Astrocyte (in vitro differentiated cells and primary cell): ENCODE measurements at regions not wholly inside any gene's neighbourhood (a gene's known extent, or its start where the extent isn't known, plus 50 kb on each side); places are given as distances from the start of the nearest gene placed in this dataset.

Experiments used
- CTCF ChIP-seq: IDR thresholded peaks from 2 replicates; pipeline ENCODE4 v1.5.1; 2011; ENCODE audit warnings: low read depth, mild to moderate bottlenecking, inconsistent platforms, low read length, moderate library complexity; ENCODE audit not compliant: insufficient read depth
- EZH2 ChIP-seq: IDR thresholded peaks from 2 replicates; pipeline ENCODE4 v1.6.1; 2012; ENCODE audit warnings: mild to moderate bottlenecking, low read length, inconsistent platforms; ENCODE audit not compliant: insufficient read depth

- no peak for TF ChIP-seq CTCF
- TF ChIP-seq EZH2 = no peak
Measured at GRCh38 chr2:59833941-59834340, 719.5 kb downstream of the BCL11A start.
